ENCODE measurements at regions not wholly inside any gene's neighbourhood (a gene's known extent, or its start where the extent isn't known, plus 50 kb on each side); places are given as distances from the start of the nearest gene placed in this dataset.
"Not testable (repeated sequence)": the region's sequence is repeated elsewhere in the genome, so short reads cannot be mapped to it uniquely, and the experiment has no call there.

DNA sequence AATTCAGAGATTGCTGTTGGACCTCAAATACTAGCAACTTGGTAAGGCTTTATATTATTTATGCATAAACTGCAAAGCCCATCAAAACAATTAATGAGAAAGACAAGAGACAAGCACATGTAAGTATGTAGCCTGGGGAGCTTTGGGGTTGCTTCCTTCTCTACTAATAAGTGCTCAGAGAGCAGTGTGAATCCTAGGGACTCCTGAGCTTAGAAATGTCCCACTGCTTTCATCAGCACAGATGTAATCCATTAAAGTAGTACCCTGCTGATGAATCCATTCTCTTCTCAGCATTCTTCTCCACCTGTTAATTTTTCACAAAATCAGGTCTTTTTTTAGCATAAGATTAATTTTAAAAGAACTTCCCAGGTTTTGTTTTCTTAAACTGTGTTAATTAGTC lies 485.6 kb downstream of the PTH2R start:
- TF ChIP-seq, protein P1, sequence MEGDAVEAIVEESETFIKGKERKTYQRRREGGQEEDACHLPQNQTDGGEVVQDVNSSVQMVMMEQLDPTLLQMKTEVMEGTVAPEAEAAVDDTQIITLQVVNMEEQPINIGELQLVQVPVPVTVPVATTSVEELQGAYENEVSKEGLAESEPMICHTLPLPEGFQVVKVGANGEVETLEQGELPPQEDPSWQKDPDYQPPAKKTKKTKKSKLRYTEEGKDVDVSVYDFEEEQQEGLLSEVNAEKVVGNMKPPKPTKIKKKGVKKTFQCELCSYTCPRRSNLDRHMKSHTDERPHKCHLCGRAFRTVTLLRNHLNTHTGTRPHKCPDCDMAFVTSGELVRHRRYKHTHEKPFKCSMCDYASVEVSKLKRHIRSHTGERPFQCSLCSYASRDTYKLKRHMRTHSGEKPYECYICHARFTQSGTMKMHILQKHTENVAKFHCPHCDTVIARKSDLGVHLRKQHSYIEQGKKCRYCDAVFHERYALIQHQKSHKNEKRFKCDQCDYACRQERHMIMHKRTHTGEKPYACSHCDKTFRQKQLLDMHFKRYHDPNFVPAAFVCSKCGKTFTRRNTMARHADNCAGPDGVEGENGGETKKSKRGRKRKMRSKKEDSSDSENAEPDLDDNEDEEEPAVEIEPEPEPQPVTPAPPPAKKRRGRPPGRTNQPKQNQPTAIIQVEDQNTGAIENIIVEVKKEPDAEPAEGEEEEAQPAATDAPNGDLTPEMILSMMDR (IDR thresholded peaks at IDR 0.05; ENCODE audit: low read depth, low read length): no peak
- no peak for DNase-seq (ENCODE audit: low read depth, low spot score)
- in situ Hi-C loops (cut with HindIII; ENCODE audit: low sequenced_read_pairs): no loop called here
- H3K4me3 ChIP-seq (ENCODE audit: low read depth, low read length): no peak overlapping the region

DNA sequence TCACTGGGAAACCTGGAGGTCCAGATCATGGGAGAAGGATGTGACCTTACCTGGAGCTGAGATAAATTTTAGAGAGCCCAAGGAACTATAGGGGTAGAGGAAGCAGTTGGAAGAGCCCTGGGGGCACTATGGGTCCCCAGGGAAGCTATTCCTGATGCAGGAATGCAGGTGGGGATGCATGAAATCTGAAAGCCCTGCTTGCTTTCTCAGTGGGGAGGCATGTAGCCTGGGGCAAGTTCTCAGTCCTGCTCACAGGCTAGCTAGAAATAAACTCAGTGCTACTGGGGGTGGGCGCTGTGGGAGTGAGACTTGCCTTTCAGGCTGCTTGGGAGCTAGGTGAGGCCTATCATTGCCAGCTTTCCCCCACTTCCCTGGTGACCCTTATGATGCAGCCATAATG lies 499.7 kb downstream of the PTH2R start:
- H3K4me3 ChIP-seq (ENCODE audit: low read depth, low read length): no peak overlapping the region
- in situ Hi-C loops (cut with HindIII; ENCODE audit: low sequenced_read_pairs): no loop called here
- TF ChIP-seq, protein P1 (IDR thresholded peaks at IDR 0.05; ENCODE audit: low read depth, low read length): no peak
- DNase-seq (ENCODE audit: low read depth, low spot score): no peak

DNA sequence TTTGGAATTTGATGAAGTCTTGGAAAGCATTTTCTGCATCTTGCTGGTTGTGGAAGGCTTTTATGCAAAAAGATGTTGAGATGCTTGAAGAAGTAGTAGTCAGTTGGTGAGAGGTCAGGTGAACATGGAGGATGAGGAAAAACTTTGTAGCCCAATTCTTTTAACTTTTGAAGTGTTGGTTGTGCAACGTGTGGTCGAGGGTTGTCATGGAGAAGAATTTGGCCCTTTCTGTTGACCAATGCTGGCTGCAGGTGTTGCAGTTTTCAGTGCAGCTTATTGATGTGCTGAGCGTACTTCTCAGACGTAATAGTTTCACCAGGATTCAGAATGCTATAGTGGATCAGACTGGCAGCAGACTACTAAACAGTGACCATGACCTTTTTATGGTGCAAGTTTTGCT lies 508.4 kb upstream of the MAP2 start:
- in situ Hi-C loops (cut with HindIII; ENCODE audit: low sequenced_read_pairs): no loop called here
- TF ChIP-seq, protein P1 (IDR thresholded peaks at IDR 0.05; ENCODE audit: low read depth, low read length): no peak
- no peak for DNase-seq (ENCODE audit: low read depth, low spot score)
- no peak overlapping the region for H3K4me3 ChIP-seq (ENCODE audit: low read depth, low read length)

DNA sequence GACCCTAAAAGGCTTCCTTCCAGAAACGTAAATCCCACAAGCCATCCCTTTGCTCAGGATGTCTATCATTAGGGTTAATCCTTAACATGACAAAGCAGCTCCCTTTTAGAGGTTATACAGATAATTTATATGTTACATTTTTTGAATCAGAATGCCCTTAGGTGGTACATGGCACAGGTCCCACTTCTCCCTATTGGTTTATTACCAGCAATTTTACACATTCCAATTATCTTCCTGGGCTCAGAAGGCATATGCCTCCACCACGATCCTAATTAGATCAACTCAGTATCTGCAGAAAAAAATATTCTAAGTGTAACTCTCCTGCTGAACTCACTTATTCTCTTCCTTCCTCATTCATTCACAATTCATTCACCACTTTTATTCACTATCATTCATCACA lies 507.0 kb upstream of the MAP2 start:
- no peak for DNase-seq (ENCODE audit: low read depth, low spot score)
- TF ChIP-seq, protein P1 (IDR thresholded peaks at IDR 0.05; ENCODE audit: low read depth, low read length): no peak
- H3K4me3 ChIP-seq (ENCODE audit: low read depth, low read length): no peak overlapping the region
- in situ Hi-C loops (cut with HindIII; ENCODE audit: low sequenced_read_pairs): no loop called here

DNA sequence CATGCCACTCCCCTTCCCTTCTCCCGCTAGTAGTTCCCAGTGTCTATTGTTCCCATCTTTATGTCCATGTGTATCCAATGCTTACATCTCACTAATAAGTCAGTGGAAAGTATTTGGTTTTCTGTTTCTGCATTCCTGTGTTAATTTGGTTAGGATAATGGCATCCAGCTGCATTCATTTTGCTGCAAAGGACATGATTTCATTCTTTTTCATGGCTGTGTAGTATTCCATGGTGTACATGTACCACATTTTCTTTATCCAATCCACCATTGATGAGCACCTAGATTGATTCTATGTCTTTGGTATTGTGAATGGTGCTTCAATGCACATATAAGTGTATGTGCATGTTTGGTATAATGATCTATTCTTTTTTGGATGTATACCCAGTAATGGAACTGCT lies 502.5 kb upstream of the MAP2 start:
- H3K4me3 ChIP-seq (ENCODE audit: low read depth, low read length); DNase-seq (ENCODE audit: low read depth, low spot score); in situ Hi-C loops (cut with HindIII; ENCODE audit: low sequenced_read_pairs): not testable (repeated sequence)

DNA sequence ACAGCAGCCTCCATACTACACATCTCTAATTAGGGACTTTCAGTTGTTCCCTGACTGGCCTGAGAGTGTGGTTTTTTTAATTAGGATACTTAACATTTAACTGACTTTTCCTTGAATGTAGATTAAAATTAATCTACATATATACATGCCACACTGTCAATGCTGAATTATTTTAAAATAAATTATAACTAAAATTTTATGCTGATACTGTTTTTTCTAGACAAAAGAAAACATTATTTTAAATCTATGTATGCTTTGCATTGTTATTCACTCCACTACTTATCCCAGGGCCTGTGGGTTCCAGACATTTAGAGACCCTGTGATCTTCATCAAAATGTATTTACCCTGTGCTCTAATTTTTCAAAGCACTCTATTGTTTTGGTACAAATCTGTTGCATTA lies 496.0 kb upstream of the MAP2 start:
- TF ChIP-seq, protein P1 (IDR thresholded peaks at IDR 0.05; ENCODE audit: low read depth, low read length): no peak
- in situ Hi-C loops (cut with HindIII; ENCODE audit: low sequenced_read_pairs): no loop called here
- no peak for DNase-seq (ENCODE audit: low read depth, low spot score)
- H3K4me3 ChIP-seq (ENCODE audit: low read depth, low read length): no peak overlapping the region

DNA sequence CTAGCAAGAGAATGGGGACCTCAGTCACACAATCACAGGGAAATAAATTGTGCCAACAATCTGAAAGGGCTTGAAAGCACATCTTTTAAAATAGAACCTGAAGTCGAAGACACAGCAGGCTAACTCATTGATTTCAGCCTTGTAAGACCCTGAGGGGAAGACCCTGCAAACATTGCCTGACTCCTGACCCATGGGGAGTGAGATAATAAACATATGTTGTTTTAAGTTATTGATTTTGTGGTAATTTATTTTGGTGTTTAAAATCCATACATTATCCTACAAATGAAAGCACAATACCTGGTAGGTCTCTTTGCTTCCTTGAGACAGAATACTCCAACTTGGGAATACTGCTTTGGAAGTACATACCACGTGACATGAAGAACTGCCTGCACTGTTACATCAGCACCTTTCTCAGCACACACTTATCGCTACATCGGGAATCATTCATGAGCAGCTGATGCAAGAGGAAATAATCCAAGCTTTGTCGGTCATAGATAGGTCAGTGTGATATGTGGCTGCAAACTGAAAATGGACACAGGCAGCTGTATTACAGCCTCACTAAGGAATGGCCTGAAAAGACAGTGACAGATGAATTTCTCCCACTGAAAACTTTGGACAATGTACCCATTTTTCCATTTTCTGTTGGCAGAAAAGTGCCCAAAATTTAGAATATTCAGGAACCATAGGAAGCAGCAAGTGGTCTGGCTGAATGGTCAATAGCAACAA lies 494.5 kb upstream of the MAP2 start:
- H3K4me3 ChIP-seq (ENCODE audit: low read depth, low read length): no peak overlapping the region
- no peak for DNase-seq (ENCODE audit: low read depth, low spot score)
- TF ChIP-seq, protein P1 (IDR thresholded peaks at IDR 0.05; ENCODE audit: low read depth, low read length): no peak
- in situ Hi-C loops (cut with HindIII; ENCODE audit: low sequenced_read_pairs): no loop called here

All from astrocyte of the spinal cord (primary cell).